Naive thymus-derived CD4-positive, alpha-beta T cell (primary cell): ENCODE measurements at regions not wholly inside any gene's neighbourhood (a gene's known extent, or its start where the extent isn't known, plus 50 kb on each side); places are given as distances from the start of the nearest gene placed in this dataset.
"Not testable (repeated sequence)": the region's sequence is repeated elsewhere in the genome, so short reads cannot be mapped to it uniquely, and the experiment has no call there.

ENCODE experiments used
- ATAC-seq: fragments of 150-1000 bp; cut with Tn5 transposase; 2 replicates; pipeline ENCODE4 v1.10.0; 2021; ENCODE audit warnings: mild to moderate bottlenecking, moderate library complexity
- CTCF ChIA-PET: fragments of 350-600 bp; sonication (Branson Sonifier 250); formaldehyde crosslinking; loops from one replicate; lab custom pipeline; 2021; ENCODE audit warnings: antibody characterized with exemption; lab: Charles Lee
- POLR2A ChIA-PET: fragments of 350-600 bp; sonication (Branson Sonifier 250); formaldehyde crosslinking; loops from one replicate; lab custom pipeline; 2021; ENCODE audit warnings: antibody characterized with exemption, inconsistent platforms; lab: Charles Lee
- DNase-seq, 9 donors: peaks; one replicate each; pipeline versions ENCODE4 v3.0.0 to v3.0.0-alpha.2; 2020 to 2022; ENCODE audit warnings: mixed read lengths in 1 of 9
- H3K27ac ChIP-seq: one replicate; pipeline ENCODE4 v1.7.0; 2013; ENCODE audit warnings: mild to moderate bottlenecking, low read depth, low read length, moderate library complexity
- H3K27me3 ChIP-seq, 2 donors: one replicate each; pipeline ENCODE4 v1.7.0; 2013; ENCODE audit warnings: low read length in 2 of 2, mild to moderate bottlenecking in 2 of 2, moderate library complexity in 2 of 2; ENCODE audit not compliant: control insufficient read depth in 2 of 2, insufficient read depth in 2 of 2
- H3K36me3 ChIP-seq, 3 experiments: 1 replicate in 2 of 3; 2 replicates in 1 of 3; pipeline ENCODE4 v1.7.0; 2013; ENCODE audit warnings: low read length in 3 of 3, mild to moderate bottlenecking in 3 of 3, moderate library complexity in 1 of 3; ENCODE audit not compliant: insufficient read depth in 3 of 3, control insufficient read depth in 2 of 3
- H3K4me1 ChIP-seq, 2 donors: one replicate each; pipeline ENCODE4 v1.7.0; 2013; ENCODE audit warnings: low read length in 2 of 2, mild to moderate bottlenecking in 2 of 2, moderate library complexity in 1 of 2; ENCODE audit not compliant: control insufficient read depth in 2 of 2, insufficient read depth in 2 of 2
- H3K4me3 ChIP-seq: 2 replicates; pipeline ENCODE4 v1.7.0; 2013; ENCODE audit warnings: mild to moderate bottlenecking, low read length
- H3K9me3 ChIP-seq, 3 experiments: 1 replicate in 2 of 3; 2 replicates in 1 of 3; pipeline ENCODE4 v1.7.0; 2013; ENCODE audit warnings: low read length in 3 of 3; ENCODE audit not compliant: control insufficient read depth in 2 of 3
- H3K27ac Mint-ChIP-seq, 9 donors: one replicate each; pipeline ENCODE4 v1.8.0; 2020 to 2022; ENCODE audit warnings: mixed read lengths in 9 of 9, mild to moderate bottlenecking in 8 of 9, moderate library complexity in 5 of 9, inconsistent platforms in 2 of 9
- H3K27me3 Mint-ChIP-seq, 5 donors: one replicate each; pipeline ENCODE4 v1.8.0; 2021 to 2022; ENCODE audit warnings: mixed read lengths in 5 of 5, mild to moderate bottlenecking in 1 of 5
- H3K36me3 Mint-ChIP-seq, 5 donors: one replicate each; pipeline ENCODE4 v1.8.0; 2020 to 2022; ENCODE audit warnings: mixed read lengths in 5 of 5, mild to moderate bottlenecking in 3 of 5, inconsistent platforms in 1 of 5
- H3K4me1 Mint-ChIP-seq, 7 donors: one replicate each; pipeline ENCODE4 v1.8.0; 2020 to 2022; ENCODE audit warnings: mixed read lengths in 7 of 7, mild to moderate bottlenecking in 3 of 7, inconsistent platforms in 1 of 7
- H3K4me3 Mint-ChIP-seq, 10 donors: one replicate each; pipeline ENCODE4 v1.8.0; 2020 to 2022; ENCODE audit warnings: mild to moderate bottlenecking in 10 of 10, mixed read lengths in 10 of 10, moderate library complexity in 6 of 10, inconsistent platforms in 2 of 10
- H3K9me3 Mint-ChIP-seq, 11 donors: one replicate each; pipeline ENCODE4 v1.8.0; 2020 to 2022; ENCODE audit warnings: mixed read lengths in 11 of 11, mild to moderate bottlenecking in 4 of 11, inconsistent platforms in 1 of 11, moderate library complexity in 1 of 11
- intact Hi-C, 2 donors: fragments of 100-400 bp; cut with micrococcal nuclease; formaldehyde crosslinking; loops; one replicate each; pipeline ENCODE4 v1.15.1; 2023

DNA sequence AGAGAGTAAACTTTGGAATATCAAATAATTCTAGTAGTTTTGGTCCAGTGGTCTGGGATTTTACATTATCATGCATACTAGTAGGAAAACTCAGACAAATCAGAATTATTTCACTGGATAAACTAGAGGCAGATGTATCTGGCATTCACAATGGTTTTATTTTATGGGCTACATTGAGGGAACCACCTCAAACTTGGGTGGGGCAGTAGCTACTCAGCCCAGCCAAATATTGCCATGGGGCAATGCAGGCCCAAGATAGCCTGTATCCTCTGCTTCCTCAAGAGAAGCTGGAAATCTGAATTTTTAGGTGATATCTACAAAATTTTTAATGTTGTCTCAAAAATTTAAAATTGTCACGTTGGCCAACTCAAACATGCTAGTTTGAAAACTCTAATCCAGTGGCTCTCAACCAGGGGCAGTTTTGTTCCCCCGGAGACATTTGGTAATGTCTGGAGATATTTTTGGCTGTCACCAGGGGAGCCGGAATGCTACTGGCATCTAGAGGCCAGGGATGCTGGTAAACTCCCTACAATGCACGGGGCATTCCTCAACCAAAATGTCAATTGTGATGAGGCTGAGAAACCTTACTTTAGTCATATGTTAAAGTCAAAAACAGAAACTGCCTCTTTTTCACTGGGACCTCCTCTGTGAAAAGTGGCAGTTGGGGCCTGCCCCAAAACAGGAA, 172.8 kb upstream of the SPRED2 start:
- DNase-seq (no peak), ATAC-seq (no peak)
- intact Hi-C loops: no loop called here
- ChIA-PET POLR2A (no interaction called here), CTCF (no interaction called here)
- Mint-ChIP-seq H3K4me3 (no peak overlapping the region), H3K36me3 (no peaks in the 10 kb centered on the region), H3K27me3 (peaks cover 0 to 4% (median 0%) of the 10 kb centered on the region in 5 donors), H3K9me3 (no peaks in the 10 kb centered on the region), H3K4me1 (peaks cover 0 to 10% (median 9%) of the 10 kb centered on the region in 7 donors), H3K27ac (no peak overlapping the region)
- Histone ChIP-seq H3K4me1 (no peaks in the 10 kb centered on the region), H3K27me3 (no peaks in the 10 kb centered on the region), H3K4me3 (no peak overlapping the region), H3K9me3 (no peaks in the 10 kb centered on the region), H3K36me3 (no peaks in the 10 kb centered on the region), H3K27ac (no peak overlapping the region)

DNA sequence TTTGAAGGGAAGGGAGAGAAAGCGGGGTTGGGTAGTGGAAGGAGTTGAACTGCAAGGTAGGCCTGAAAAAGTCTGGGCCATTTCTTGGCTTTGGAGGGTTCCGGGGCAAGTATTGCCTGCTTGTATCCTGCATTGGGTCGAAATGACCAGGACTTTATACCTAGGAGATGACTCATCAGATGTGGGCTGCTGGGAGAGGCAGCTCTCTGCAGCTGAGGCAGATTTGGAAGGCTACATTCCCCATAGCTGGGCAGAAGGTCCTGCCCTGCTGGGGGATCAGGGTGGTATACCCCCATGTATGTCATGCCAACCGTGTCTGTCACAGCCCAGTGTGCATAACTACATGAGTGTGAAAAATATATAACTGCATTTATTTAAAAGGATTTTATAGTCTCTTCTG, 171.8 kb upstream of the SPRED2 start:
- Histone ChIP-seq H3K9me3 (no peaks in the 10 kb centered on the region), H3K27me3 (no peaks in the 10 kb centered on the region), H3K36me3 (no peaks in the 10 kb centered on the region), H3K4me3 (no peak overlapping the region), H3K4me1 (no peaks in the 10 kb centered on the region), H3K27ac (no peak overlapping the region)
- Mint-ChIP-seq H3K36me3 (no peaks in the 10 kb centered on the region), H3K27ac (no peak overlapping the region), H3K4me3 (no peak overlapping the region), H3K27me3 (peaks cover 0 to 4% (median under 1%) of the 10 kb centered on the region in 5 donors), H3K4me1 (peaks cover 0 to 10% (median 9%) of the 10 kb centered on the region in 7 donors), H3K9me3 (no peaks in the 10 kb centered on the region)
- ChIA-PET POLR2A (no interaction called here), CTCF (no interaction called here)
- no peak for ATAC-seq
- no peak for DNase-seq
- intact Hi-C loops: no loop called here

DNA sequence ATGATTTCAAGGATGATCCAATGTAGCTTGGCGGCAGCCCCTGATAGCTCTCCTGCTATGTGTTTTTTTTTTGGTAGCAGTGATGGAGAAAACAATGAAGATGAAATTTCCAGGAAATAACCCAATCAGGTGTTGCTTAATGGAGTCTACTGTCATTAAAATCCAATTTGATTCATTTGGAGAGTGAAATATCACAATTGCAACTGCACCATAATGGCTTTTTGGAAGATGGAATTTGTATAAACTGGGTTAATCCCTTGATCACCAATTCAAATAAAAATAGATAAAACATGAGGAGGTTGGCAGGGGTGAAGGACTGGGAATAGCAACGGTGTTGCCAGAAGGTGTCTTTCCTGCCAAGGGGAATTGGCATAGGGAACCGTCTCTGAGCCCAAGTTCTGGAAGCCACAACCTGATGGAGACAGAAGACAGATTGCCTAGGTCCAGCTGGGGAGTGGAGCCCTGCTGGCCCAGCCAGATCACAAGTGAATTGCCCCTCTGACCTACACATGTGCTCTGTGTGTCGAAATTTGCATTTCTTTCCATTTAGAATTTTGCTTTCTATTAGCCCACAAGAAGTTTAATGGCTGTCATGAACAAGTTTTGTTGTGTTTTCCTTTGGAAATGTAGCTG, 170.3 kb upstream of the SPRED2 start:
- Histone ChIP-seq H3K27me3 (no peaks in the 10 kb centered on the region), H3K36me3 (no peaks in the 10 kb centered on the region), H3K27ac (no peak overlapping the region), H3K4me3 (no peak overlapping the region), H3K9me3 (no peaks in the 10 kb centered on the region), H3K4me1 (no peaks in the 10 kb centered on the region)
- H3K36me3 Mint-ChIP-seq: no peaks in the 10 kb centered on the region
- H3K27ac Mint-ChIP-seq: no peak overlapping the region
- POLR2A ChIA-PET: no interaction called here
- ATAC-seq (no peak), DNase-seq (no peak)
- peaks cover 0 to 10% (median 9%) of the 10 kb centered on the region in 7 donors for H3K4me1 Mint-ChIP-seq
- intact Hi-C loops: no loop called here
- CTCF ChIA-PET: no interaction called here
- no peaks in the 10 kb centered on the region for H3K9me3 Mint-ChIP-seq
- H3K4me3 Mint-ChIP-seq: no peak overlapping the region
- H3K27me3 Mint-ChIP-seq: peaks cover 0 to 4% (median 0%) of the 10 kb centered on the region in 5 donors

GRCh38 chr2:65600871-65601270, 168.5 kb upstream of the SPRED2 start:
- H3K27me3 ChIP-seq, H3K27ac ChIP-seq, H3K4me3 ChIP-seq, H3K4me3 Mint-ChIP-seq, H3K9me3 ChIP-seq, intact Hi-C loops, H3K36me3 ChIP-seq, POLR2A ChIA-PET, H3K36me3 Mint-ChIP-seq, ATAC-seq, H3K9me3 Mint-ChIP-seq, H3K4me1 Mint-ChIP-seq, DNase-seq, H3K27me3 Mint-ChIP-seq, H3K4me1 ChIP-seq, CTCF ChIA-PET: not testable (repeated sequence)
- H3K27ac Mint-ChIP-seq: peak overlapping the region in 1 of 9 donors; percentile 63

DNA sequence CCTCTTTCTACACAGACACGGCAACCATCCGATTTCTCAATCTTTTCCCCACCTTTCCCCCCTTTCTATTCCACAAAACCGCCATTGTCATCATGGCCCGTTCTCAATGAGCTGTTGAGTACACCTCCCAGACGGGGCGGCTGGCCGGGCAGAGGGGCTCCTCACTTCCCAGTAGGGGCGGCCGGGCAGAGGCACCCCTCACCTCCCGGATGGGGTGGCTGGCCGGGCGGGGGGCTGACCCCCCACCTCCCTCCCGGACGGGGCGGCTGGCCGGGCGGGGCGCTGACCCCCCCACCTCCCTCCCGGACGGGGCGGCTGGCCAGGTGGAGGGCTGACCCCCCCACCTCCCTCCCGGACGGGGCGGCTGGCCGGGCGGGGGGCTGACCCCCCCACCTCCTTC, 168.0 kb upstream of the SPRED2 start:
- H3K36me3 ChIP-seq, H3K4me1 Mint-ChIP-seq, CTCF ChIA-PET, H3K9me3 ChIP-seq, intact Hi-C loops, H3K4me3 Mint-ChIP-seq, H3K36me3 Mint-ChIP-seq, H3K27ac ChIP-seq, H3K27me3 ChIP-seq, H3K4me3 ChIP-seq, DNase-seq, ATAC-seq, H3K4me1 ChIP-seq, H3K9me3 Mint-ChIP-seq, POLR2A ChIA-PET, H3K27ac Mint-ChIP-seq: not testable (repeated sequence)
- H3K27me3 Mint-ChIP-seq: peaks cover 6 to 12% (median 8%) of the 10 kb centered on the region in 5 donors

- POLR2A ChIA-PET: no interaction called here
- Histone ChIP-seq H3K27me3 (no peaks in the 10 kb centered on the region), H3K36me3 (no peaks in the 10 kb centered on the region), H3K9me3 (no peaks in the 10 kb centered on the region), H3K27ac (no peak overlapping the region), H3K4me3 (no peak overlapping the region), H3K4me1 (no peaks in the 10 kb centered on the region)
- Mint-ChIP-seq H3K27ac (no peak overlapping the region), H3K4me1 (no peaks in the 10 kb centered on the region), H3K27me3 (peaks cover 6 to 12% (median 8%) of the 10 kb centered on the region in 5 donors), H3K36me3 (peaks cover 0 to 4% (median 0%) of the 10 kb centered on the region in 5 donors), H3K9me3 (peaks cover 0 to 7% (median 0%) of the 10 kb centered on the region in 11 donors), H3K4me3 (no peak overlapping the region)
- no peak for ATAC-seq
- intact Hi-C loops: no loop called here
- CTCF ChIA-PET: no interaction called here
- no peak for DNase-seq
These were observed 167.3 kb upstream of the SPRED2 start for GRCh38 chr2:65599693-65600092.

DNA sequence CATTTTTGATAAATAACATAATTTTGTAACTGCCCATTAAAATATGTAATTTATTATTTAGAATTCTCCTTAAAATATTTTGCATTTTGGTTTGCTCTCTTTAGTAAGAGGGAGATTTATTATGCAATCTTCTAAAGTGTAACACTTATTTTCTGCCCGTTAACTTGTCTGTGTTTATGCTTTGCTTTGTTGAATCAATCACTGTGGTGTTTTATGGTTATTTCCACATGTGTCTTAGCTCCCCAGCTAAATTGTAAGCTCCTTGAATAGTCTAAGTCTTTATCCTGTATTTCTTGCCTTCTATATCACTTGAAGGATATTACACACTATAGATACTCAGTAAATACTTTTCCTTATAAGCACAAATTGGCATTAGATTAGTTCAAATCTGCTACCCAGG, 166.6 kb upstream of the SPRED2 start:
- intact Hi-C loops: no loop called here
- DNase-seq (no peak), ATAC-seq (no peak)
- H3K4me3 Mint-ChIP-seq: no peak overlapping the region
- H3K27me3 ChIP-seq: no peaks in the 10 kb centered on the region
- H3K27ac Mint-ChIP-seq: no peak overlapping the region
- H3K27ac ChIP-seq: no peak overlapping the region
- peaks cover 0 to 4% (median 0%) of the 10 kb centered on the region in 5 donors for H3K36me3 Mint-ChIP-seq
- no peaks in the 10 kb centered on the region for H3K9me3 ChIP-seq
- CTCF ChIA-PET: no interaction called here
- peaks cover 6 to 12% (median 8%) of the 10 kb centered on the region in 5 donors for H3K27me3 Mint-ChIP-seq
- no peak overlapping the region for H3K4me3 ChIP-seq
- H3K9me3 Mint-ChIP-seq: peaks cover 0 to 7% (median 0%) of the 10 kb centered on the region in 11 donors
- POLR2A ChIA-PET: no interaction called here
- H3K4me1 ChIP-seq: no peaks in the 10 kb centered on the region
- no peaks in the 10 kb centered on the region for H3K4me1 Mint-ChIP-seq
- H3K36me3 ChIP-seq: no peaks in the 10 kb centered on the region
